ENCODE measurements at regions not wholly inside any gene's neighbourhood (a gene's known extent, or its start where the extent isn't known, plus 50 kb on each side); places are given as distances from the start of the nearest gene placed in this dataset.

DNA sequence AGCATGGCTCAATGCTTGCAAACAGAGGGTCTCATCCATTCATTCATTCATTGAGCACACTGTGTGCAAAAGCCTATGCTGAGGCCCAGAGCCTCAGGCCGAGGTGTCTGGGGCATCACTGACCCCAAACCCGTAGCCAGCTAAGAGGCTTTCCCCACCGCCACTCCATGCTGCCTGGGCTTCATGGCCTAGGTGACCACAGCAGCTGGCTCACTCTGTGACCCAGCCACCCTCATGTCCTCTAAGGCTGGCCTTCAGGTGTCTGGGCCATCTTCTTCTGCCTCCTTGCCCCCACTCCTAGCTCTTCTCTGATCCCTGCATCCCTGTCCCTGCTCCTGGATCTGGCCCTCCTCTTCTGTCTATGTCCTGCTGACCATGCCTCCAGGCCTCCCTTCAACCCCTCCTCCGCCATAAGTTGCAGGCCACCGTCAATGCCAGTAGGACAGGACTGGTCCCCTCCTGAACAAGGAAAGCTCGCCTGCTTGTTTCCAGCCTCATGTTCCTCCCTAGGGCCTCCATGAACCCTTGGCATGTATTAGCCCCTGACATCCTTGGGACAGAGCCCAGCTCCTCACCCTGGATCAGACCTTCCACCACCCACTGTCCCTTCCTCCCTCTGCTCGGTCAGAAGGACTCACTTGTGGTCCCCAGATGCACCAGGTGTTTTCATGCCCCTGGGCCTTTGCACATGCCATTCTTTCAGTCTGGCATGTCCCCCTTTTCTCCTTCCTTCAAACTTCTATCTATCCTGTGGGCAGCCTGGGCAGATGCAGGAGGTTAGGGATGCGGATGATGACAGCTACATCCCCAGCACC is 92.8 kb downstream of the MYEOV start:
- no peak overlapping the region for H3K4me3 ChIP-seq (ENCODE audit: low read length)
- no peaks in the 10 kb centered on the region for H3K36me3 ChIP-seq (ENCODE audit: insufficient read depth, low read length)
- H3K9me2 ChIP-seq (replicated peaks; ENCODE audit: insufficient read depth, low read length): no peaks in the 10 kb centered on the region
- H3K9me3 ChIP-seq (ENCODE audit: low read length): peaks cover 6% of the 10 kb centered on the region
- H2AFZ ChIP-seq (ENCODE audit: low read length): no peak overlapping the region
- peaks cover 14% of the 10 kb centered on the region for H3K4me1 ChIP-seq (ENCODE audit: low read length)
- H3K27ac ChIP-seq (ENCODE audit: low read length): no peak overlapping the region
- H3K9ac ChIP-seq (ENCODE audit: low read length): no peak overlapping the region
- no peak overlapping the region for H3K4me2 ChIP-seq (ENCODE audit: low read depth, low read length, poor library complexity, severe bottlenecking)
- no peak for DNase-seq
- no peaks in the 10 kb centered on the region for H3K27me3 ChIP-seq (ENCODE audit: low read length)
- H3K79me2 ChIP-seq (ENCODE audit: low read length): no peaks in the 10 kb centered on the region
- no peaks in the 10 kb centered on the region for H4K20me1 ChIP-seq (ENCODE audit: insufficient read depth, low read depth, low read length)

DNA sequence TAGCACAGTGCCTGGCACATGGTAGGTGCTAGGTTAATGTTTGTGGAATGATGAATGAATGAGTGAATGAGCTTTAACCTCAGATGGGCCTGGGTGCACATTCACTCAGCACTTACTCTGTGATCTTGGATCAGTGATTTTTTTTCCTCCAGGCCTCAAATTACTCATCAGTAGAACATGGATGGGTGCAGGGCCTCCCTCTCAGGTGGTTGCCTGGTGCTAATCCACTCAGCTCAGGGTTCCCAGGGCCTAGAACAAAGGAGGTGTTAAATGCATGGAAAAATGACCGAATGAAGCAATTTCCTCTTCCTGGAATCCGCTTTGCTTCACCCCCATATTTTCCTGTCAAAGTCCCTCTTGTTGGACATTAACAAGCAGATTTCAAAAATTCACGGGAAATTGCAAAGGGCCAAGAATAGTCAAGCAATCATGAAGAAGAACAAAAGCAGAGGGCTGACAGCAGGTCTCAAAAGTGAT is 93.5 kb downstream of the MYEOV start:
- H4K20me1 ChIP-seq (ENCODE audit: insufficient read depth, low read depth, low read length): no peaks in the 10 kb centered on the region
- no peak for DNase-seq
- H2AFZ ChIP-seq (ENCODE audit: low read length): no peak overlapping the region
- no peak overlapping the region for H3K9ac ChIP-seq (ENCODE audit: low read length)
- no peak overlapping the region for H3K4me3 ChIP-seq (ENCODE audit: low read length)
- H3K36me3 ChIP-seq (ENCODE audit: insufficient read depth, low read length): no peaks in the 10 kb centered on the region
- H3K27ac ChIP-seq (ENCODE audit: low read length): no peak overlapping the region
- no peak overlapping the region for H3K4me2 ChIP-seq (ENCODE audit: low read depth, low read length, poor library complexity, severe bottlenecking)
- H3K79me2 ChIP-seq (ENCODE audit: low read length): no peaks in the 10 kb centered on the region
- no peaks in the 10 kb centered on the region for H3K27me3 ChIP-seq (ENCODE audit: low read length)
- H3K9me3 ChIP-seq (ENCODE audit: low read length): peaks cover 6% of the 10 kb centered on the region
- no peaks in the 10 kb centered on the region for H3K9me2 ChIP-seq (replicated peaks; ENCODE audit: insufficient read depth, low read length)
- peaks cover 9% of the 10 kb centered on the region for H3K4me1 ChIP-seq (ENCODE audit: low read length)

DNA sequence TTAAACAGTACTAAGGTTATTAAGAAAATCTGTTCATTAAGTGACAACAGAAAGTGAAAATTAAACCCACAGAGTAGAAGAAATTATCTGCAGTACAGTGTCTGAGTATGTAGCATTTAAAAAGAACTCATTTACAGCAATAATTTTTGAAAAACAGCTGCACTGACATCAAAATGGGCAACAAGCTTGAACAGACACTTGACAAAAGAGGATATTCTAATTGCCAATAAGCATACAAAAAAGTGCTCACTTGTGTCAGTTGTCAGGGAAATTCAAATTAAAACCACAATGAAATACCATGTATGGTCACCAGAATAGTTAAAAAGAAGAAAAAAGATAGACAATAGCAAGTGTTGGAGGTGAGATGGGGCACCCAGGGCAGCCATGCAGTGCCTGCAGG is 93.3 kb upstream of the LINC01488 start:
- Histone ChIP-seq H3K9me3 (ENCODE audit: low read length) (peaks cover 6% of the 10 kb centered on the region), H3K9me2 (replicated peaks; ENCODE audit: insufficient read depth, low read length) (no peaks in the 10 kb centered on the region), H3K4me2 (ENCODE audit: low read depth, low read length, poor library complexity, severe bottlenecking) (no peak overlapping the region), H3K79me2 (ENCODE audit: low read length) (no peaks in the 10 kb centered on the region), H2AFZ (ENCODE audit: low read length) (no peak overlapping the region), H3K9ac (ENCODE audit: low read length) (no peak overlapping the region), H3K36me3 (ENCODE audit: insufficient read depth, low read length) (no peaks in the 10 kb centered on the region), H3K4me1 (ENCODE audit: low read length) (peaks cover under 1% of the 10 kb centered on the region; the same call in 1 of the 2 replicates), H4K20me1 (ENCODE audit: insufficient read depth, low read depth, low read length) (no peaks in the 10 kb centered on the region), H3K4me3 (ENCODE audit: low read length) (no peak overlapping the region), H3K27ac (ENCODE audit: low read length) (no peak overlapping the region), H3K27me3 (ENCODE audit: low read length) (no peaks in the 10 kb centered on the region)
- no peak for DNase-seq

DNA sequence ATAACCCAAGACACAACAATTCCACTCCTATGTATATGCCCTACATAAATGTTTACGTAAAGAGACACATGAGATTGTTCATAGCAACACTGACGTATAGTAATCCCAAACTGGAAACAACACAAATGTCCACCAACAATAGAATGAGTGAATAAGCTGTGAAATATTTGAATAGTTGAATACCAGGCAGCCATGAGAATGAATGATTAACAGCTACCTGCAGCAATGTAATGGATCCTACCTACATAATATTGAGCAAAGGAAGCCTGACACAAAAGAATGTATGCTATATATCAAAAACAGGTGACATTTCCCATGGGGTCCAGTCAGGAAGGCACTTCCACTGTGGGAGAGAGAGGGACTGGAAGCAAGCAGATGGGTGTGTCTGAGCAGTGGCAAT is 92.8 kb upstream of the LINC01488 start:
- H3K27ac ChIP-seq (ENCODE audit: low read length): no peak overlapping the region
- no peaks in the 10 kb centered on the region for H3K36me3 ChIP-seq (ENCODE audit: insufficient read depth, low read length)
- peaks cover 6% of the 10 kb centered on the region for H3K9me3 ChIP-seq (ENCODE audit: low read length)
- no peaks in the 10 kb centered on the region for H3K4me1 ChIP-seq (ENCODE audit: low read length)
- H3K79me2 ChIP-seq (ENCODE audit: low read length): no peaks in the 10 kb centered on the region
- no peak overlapping the region for H2AFZ ChIP-seq (ENCODE audit: low read length)
- H3K27me3 ChIP-seq (ENCODE audit: low read length): no peaks in the 10 kb centered on the region
- no peak overlapping the region for H3K9ac ChIP-seq (ENCODE audit: low read length)
- no peak for DNase-seq
- no peak overlapping the region for H3K4me2 ChIP-seq (ENCODE audit: low read depth, low read length, poor library complexity, severe bottlenecking)
- H4K20me1 ChIP-seq (ENCODE audit: insufficient read depth, low read depth, low read length): no peaks in the 10 kb centered on the region
- H3K4me3 ChIP-seq (ENCODE audit: low read length): no peak overlapping the region
- H3K9me2 ChIP-seq (replicated peaks; ENCODE audit: insufficient read depth, low read length): no peaks in the 10 kb centered on the region

DNA sequence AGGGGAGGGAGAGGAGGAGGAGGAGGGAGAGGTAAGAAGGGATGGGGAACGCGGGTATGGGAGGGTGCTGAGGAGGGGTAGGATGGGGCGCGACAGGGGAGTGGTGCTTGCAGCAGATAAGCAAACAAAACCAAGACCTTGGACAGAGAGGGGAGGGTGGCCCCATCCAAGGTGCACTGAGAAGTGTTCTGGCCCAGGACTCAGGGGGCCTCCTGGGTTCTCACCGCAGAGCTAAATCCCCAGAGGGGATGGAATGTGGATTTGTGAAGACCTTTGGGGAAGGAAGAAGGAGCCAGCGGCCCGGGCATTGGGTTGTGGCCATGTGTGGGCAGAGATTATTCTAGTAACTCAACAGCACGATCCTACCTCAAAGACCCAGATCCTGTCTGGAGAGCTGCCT is 90.9 kb upstream of the LINC01488 start:
- H3K9ac ChIP-seq (ENCODE audit: low read length): no peak overlapping the region

DNA sequence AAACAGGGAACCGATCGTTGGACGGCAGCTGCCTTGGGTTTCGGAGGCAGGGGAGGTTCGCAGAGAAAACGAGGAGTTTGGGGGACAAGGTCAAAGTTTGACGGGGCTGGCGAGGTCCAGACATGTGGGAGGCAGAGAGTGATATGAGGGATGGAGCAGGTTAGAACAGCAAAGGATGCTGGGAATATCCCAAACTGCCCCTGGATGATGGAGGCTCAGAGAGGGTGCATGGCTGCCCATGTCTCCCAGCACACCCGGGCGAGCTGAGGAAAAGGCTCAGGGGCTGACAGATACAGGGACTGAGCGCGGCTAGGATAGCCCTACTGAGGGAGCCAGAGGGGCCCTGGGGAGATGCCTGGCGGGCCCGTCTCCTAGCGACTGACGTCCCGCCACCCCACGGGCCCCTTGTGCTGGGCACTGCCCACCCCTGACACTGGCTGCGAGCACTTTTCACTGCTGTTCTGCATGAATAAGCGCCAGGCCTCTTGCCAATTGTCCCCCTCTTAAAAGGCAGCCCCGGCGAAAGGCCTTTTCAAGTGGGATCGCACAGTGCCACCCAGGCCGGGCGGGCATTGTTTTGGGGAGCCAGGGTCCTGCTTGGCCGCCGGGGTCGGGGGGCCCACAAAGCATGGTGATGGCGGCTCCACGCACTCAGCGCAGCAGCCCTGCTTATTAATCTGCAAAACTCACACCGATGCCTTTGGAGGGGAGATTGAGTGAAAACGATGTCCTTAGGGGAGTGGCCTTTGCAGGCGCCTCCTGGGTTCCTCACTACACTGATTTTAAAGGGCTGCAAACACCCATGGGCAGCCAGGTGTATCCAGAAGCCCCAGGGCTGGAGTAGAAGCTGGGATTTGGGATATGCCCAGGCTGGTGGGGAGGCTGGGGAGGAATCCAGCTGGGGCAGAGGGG is 90.0 kb upstream of the LINC01488 start:
- Histone ChIP-seq H2AFZ (ENCODE audit: low read length) (no peak overlapping the region), H3K27me3 (ENCODE audit: low read length) (no peaks in the 10 kb centered on the region), H3K27ac (ENCODE audit: low read length) (no peak overlapping the region)

More for the DNA sequence above, 90.9 kb upstream of the LINC01488 start:
- H3K9me3 ChIP-seq (ENCODE audit: low read length): peaks cover 6% of the 10 kb centered on the region
- H3K9me2 ChIP-seq (replicated peaks; ENCODE audit: insufficient read depth, low read length): no peaks in the 10 kb centered on the region
- H3K4me2 ChIP-seq (ENCODE audit: low read depth, low read length, poor library complexity, severe bottlenecking): no peak overlapping the region
- H3K4me1 ChIP-seq (ENCODE audit: low read length): no peaks in the 10 kb centered on the region
- no peak overlapping the region for H2AFZ ChIP-seq (ENCODE audit: low read length)
- no peaks in the 10 kb centered on the region for H4K20me1 ChIP-seq (ENCODE audit: insufficient read depth, low read depth, low read length)
- H3K36me3 ChIP-seq (ENCODE audit: insufficient read depth, low read length): no peaks in the 10 kb centered on the region
- H3K4me3 ChIP-seq (ENCODE audit: low read length): no peak overlapping the region
- H3K27ac ChIP-seq (ENCODE audit: low read length): no peak overlapping the region
- no peak for DNase-seq
- no peaks in the 10 kb centered on the region for H3K79me2 ChIP-seq (ENCODE audit: low read length)
- H3K27me3 ChIP-seq (ENCODE audit: low read length): no peaks in the 10 kb centered on the region

DNA sequence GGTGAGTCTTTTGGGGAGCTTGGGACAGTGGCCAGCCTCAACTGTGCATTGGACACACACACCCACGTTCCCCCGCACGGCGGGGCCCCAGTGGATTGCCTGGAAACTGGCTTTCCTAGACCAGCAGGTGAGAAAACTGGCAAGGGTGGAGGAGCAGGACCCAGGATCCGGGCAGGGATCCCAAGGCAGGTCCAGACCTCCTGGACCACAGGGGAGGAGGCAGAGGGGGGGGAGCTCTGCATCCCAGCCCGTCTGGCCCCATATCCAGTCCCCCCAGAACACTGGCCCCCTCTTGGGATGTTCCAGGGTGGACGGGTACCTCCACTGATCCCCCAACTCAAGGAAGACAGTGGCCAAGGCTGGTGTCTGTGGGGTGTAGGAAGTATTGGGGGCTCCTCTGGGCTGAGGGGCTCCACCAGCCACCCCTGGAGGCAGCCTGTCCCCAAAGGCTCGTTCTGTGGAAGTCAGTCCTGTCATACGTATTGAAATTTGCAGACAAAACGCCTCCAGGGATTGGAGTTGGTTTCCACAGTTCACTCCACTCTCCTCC is 89.3 kb upstream of the LINC01488 start:
- Histone ChIP-seq H3K79me2 (ENCODE audit: low read length) (no peaks in the 10 kb centered on the region), H3K4me3 (ENCODE audit: low read length) (no peak overlapping the region), H3K9me2 (replicated peaks; ENCODE audit: insufficient read depth, low read length) (no peaks in the 10 kb centered on the region), H3K4me2 (ENCODE audit: low read depth, low read length, poor library complexity, severe bottlenecking) (no peak overlapping the region), H3K9ac (ENCODE audit: low read length) (no peak overlapping the region), H3K36me3 (ENCODE audit: insufficient read depth, low read length) (no peaks in the 10 kb centered on the region), H3K27me3 (ENCODE audit: low read length) (no peaks in the 10 kb centered on the region), H3K9me3 (ENCODE audit: low read length) (peaks cover 6% of the 10 kb centered on the region), H3K4me1 (ENCODE audit: low read length) (no peaks in the 10 kb centered on the region), H2AFZ (ENCODE audit: low read length) (no peak overlapping the region), H3K27ac (ENCODE audit: low read length) (no peak overlapping the region), H4K20me1 (ENCODE audit: insufficient read depth, low read depth, low read length) (no peaks in the 10 kb centered on the region)
- DNase-seq: no peak

More for the DNA sequence above, 90.0 kb upstream of the LINC01488 start:
- no peaks in the 10 kb centered on the region for H3K79me2 ChIP-seq (ENCODE audit: low read length)
- no peaks in the 10 kb centered on the region for H3K4me1 ChIP-seq (ENCODE audit: low read length)
- no peak overlapping the region for H3K4me2 ChIP-seq (ENCODE audit: low read depth, low read length, poor library complexity, severe bottlenecking)
- H3K4me3 ChIP-seq (ENCODE audit: low read length): no peak overlapping the region
- no peak for DNase-seq
- no peaks in the 10 kb centered on the region for H3K36me3 ChIP-seq (ENCODE audit: insufficient read depth, low read length)
- H3K9me3 ChIP-seq (ENCODE audit: low read length): peaks cover 6% of the 10 kb centered on the region
- H3K9me2 ChIP-seq (replicated peaks; ENCODE audit: insufficient read depth, low read length): no peaks in the 10 kb centered on the region
- no peak overlapping the region for H3K9ac ChIP-seq (ENCODE audit: low read length)
- H4K20me1 ChIP-seq (ENCODE audit: insufficient read depth, low read depth, low read length): no peaks in the 10 kb centered on the region

Data from Karpas-422 (cell line).